Hematopoietic multipotent progenitor cell treated with erythropoietin and hydrocortisone succinate and interleukin-3 and kit ligand, for 4 days (in vitro differentiated cells): ENCODE measurements at regions not wholly inside any gene's neighbourhood (a gene's known extent, or its start where the extent isn't known, plus 50 kb on each side); places are given as distances from the start of the nearest gene placed in this dataset.
"Not testable (repeated sequence)": the region's sequence is repeated elsewhere in the genome, so short reads cannot be mapped to it uniquely, and the experiment has no call there.

Experiments
- DNase-seq: peaks from one replicate; pipeline ENCODE4 v3.0.0-alpha.2; 2015

- DNase-seq, result no peak
Measured at GRCh38 chr16:76818606-76819181, 372.3 kb upstream of the MON1B start.

GRCh38 chr16:76819226-76819916, 371.6 kb upstream of the MON1B start:
- DNase-seq, result no peak

- no peak for DNase-seq
Measured at GRCh38 chr16:76824221-76824620, 366.8 kb upstream of the MON1B start.

- no peak for DNase-seq
Measured at GRCh38 chr16:76824791-76825190, 366.2 kb upstream of the MON1B start.

- DNase-seq, result no peak
Measured at GRCh38 chr16:76835339-76835738, 355.7 kb upstream of the MON1B start.

- DNase-seq, result no peak
Measured at GRCh38 chr16:76835779-76836300, 355.1 kb upstream of the MON1B start.

GRCh38 chr16:76837872-76838271, 353.1 kb upstream of the MON1B start:
- DNase-seq, result no peak

GRCh38 chr16:76854234-76854633, 336.8 kb upstream of the MON1B start:
- no peak for DNase-seq

GRCh38 chr16:76856112-76856511, 334.9 kb upstream of the MON1B start:
- no peak for DNase-seq

- no peak for DNase-seq
Measured at GRCh38 chr16:76857402-76857801, 333.6 kb upstream of the MON1B start.

- no peak for DNase-seq
Measured at GRCh38 chr16:76862901-76863300, 328.1 kb upstream of the MON1B start.

- DNase-seq, result no peak
Measured at GRCh38 chr16:76866994-76867393, 324.0 kb upstream of the MON1B start.

GRCh38 chr16:76875898-76876297, 315.1 kb upstream of the MON1B start:
- no peak for DNase-seq

- no peak for DNase-seq
Measured at GRCh38 chr16:76879420-76879819, 311.6 kb upstream of the MON1B start.

- DNase-seq, result not testable (repeated sequence)
Measured at GRCh38 chr16:76880523-76880922, 310.5 kb upstream of the MON1B start.

- DNase-seq, result no peak
Measured at GRCh38 chr16:76882105-76882504, 308.9 kb upstream of the MON1B start.

- DNase-seq, result no peak
Measured at GRCh38 chr16:76883076-76883475, 307.9 kb upstream of the MON1B start.

- DNase-seq, result no peak
Measured at GRCh38 chr16:76885776-76886537, 305.0 kb upstream of the MON1B start.

- DNase-seq, result no peak
Measured at GRCh38 chr16:76897816-76898215, 293.2 kb upstream of the MON1B start.

- no peak for DNase-seq
Measured at GRCh38 chr16:76899767-76900166, 291.2 kb upstream of the MON1B start.

GRCh38 chr16:76900285-76901263, 290.4 kb upstream of the MON1B start:
- no peak for DNase-seq

GRCh38 chr16:76906552-76906951, 284.4 kb upstream of the MON1B start:
- DNase-seq, result no peak

GRCh38 chr16:76910931-76911330, 280.1 kb upstream of the MON1B start:
- no peak for DNase-seq
